Stomach (tissue), 8 donors: ENCODE measurements at regions not wholly inside any gene's neighbourhood (a gene's known extent, or its start where the extent isn't known, plus 50 kb on each side); places are given as distances from the start of the nearest gene placed in this dataset.

ENCODE experiments used
- DNase-seq, 2 donors: peaks; one replicate each; pipeline versions ENCODE4 v3.0.0 to v3.0.0-alpha.2; 2013 to 2019
- H3K27ac ChIP-seq, 5 donors: fragments of 200-600 bp in 4 of 5; sonication (generic) in 4 of 5; one replicate each; pipeline ENCODE4 v1.5.1; 2013 to 2019; ENCODE audit warnings: mild to moderate bottlenecking in 1 of 5, moderate library complexity in 1 of 5
- H3K27me3 ChIP-seq, 3 donors: fragments of 200-600 bp; sonication (generic); one replicate each; pipeline ENCODE4 v1.5.1; 2017 to 2019; ENCODE audit warnings: mixed run types in 1 of 3
- H3K36me3 ChIP-seq, 4 donors: fragments of 200-600 bp; sonication (generic); 1 replicate in 3 of 4; 2 replicates in 1 of 4; pipeline ENCODE4 v1.5.1; 2016 to 2019
- H3K4me1 ChIP-seq, 4 donors: fragments of 200-600 bp; sonication (generic); one replicate each; pipeline ENCODE4 v1.5.1; 2016 to 2019
- H3K4me3 ChIP-seq, 4 donors: fragments of 200-600 bp; sonication (generic) in 3 of 4; one replicate each; pipeline ENCODE4 v1.5.1; 2016 to 2019; ENCODE audit warnings: mild to moderate bottlenecking in 1 of 4
- H3K9me3 ChIP-seq, 4 donors: fragments of 200-600 bp; sonication (generic); one replicate each; pipeline ENCODE4 v1.5.1; 2016 to 2019
- EP300 ChIP-seq: sonication (generic); formaldehyde crosslinking; IDR thresholded peaks from one replicate; pipeline ENCODE4 v1.6.1; 2017; ENCODE audit warnings: antibody characterized with exemption
- POLR2A ChIP-seq, 4 donors: fragments of 450-650 bp; IDR thresholded peaks; one replicate each; pipeline ENCODE4 v1.6.1; 2016; ENCODE audit warnings: antibody characterized with exemption in 4 of 4, control low read depth in 2 of 4, mild to moderate bottlenecking in 1 of 4, moderate library complexity in 1 of 4
- POLR2AphosphoS5 ChIP-seq, 3 donors: sonication (generic); formaldehyde crosslinking; IDR thresholded peaks; one replicate each; pipeline ENCODE4 v1.6.1; 2016; ENCODE audit warnings: antibody characterized with exemption in 3 of 3
- WGBS, 5 donors: extraction: QIAGEN DNeasy Blood & Tissue Kit in 3 of 5; methylation state at CpG; one replicate each; pipeline versions ENCODE4 v1.1.5 to v1.1.7; 2013 to 2018; 5-methylcytosine and 5-hydroxymethylcytosine counted together
- intact Hi-C: fragments of 100-400 bp; cut with DNase I; formaldehyde crosslinking; loops from one replicate; pipeline ENCODE4 v1.15.1; 2023; ENCODE audit warnings: low total_unique reads
- TF ChIP-seq, protein P1 (sequence below), 7 experiments: fragments of 450-650 bp in 4 of 7; fragments of 200-600 bp in 3 of 7; sonication (generic) in 3 of 7; IDR thresholded peaks; one replicate each; pipeline ENCODE4 v1.5.1; 2016 to 2019; ENCODE audit warnings: antibody characterized with exemption in 7 of 7, control low read depth in 2 of 7, mild to moderate bottlenecking in 1 of 7
- donor health status: healthy with polysubstance abuse.
- donor health status: Bipolar disorder and iron deficiency.
- donor health status: healthy.

- H3K9me3 ChIP-seq: no peaks in the 10 kb centered on the region
- no peak for DNase-seq
- no peaks in the 10 kb centered on the region for H3K36me3 ChIP-seq
- no peak overlapping the region for H3K4me3 ChIP-seq
- intact Hi-C loops: no loop called here
- H3K4me1 ChIP-seq: no peaks in the 10 kb centered on the region
- TF ChIP-seq, protein P1, sequence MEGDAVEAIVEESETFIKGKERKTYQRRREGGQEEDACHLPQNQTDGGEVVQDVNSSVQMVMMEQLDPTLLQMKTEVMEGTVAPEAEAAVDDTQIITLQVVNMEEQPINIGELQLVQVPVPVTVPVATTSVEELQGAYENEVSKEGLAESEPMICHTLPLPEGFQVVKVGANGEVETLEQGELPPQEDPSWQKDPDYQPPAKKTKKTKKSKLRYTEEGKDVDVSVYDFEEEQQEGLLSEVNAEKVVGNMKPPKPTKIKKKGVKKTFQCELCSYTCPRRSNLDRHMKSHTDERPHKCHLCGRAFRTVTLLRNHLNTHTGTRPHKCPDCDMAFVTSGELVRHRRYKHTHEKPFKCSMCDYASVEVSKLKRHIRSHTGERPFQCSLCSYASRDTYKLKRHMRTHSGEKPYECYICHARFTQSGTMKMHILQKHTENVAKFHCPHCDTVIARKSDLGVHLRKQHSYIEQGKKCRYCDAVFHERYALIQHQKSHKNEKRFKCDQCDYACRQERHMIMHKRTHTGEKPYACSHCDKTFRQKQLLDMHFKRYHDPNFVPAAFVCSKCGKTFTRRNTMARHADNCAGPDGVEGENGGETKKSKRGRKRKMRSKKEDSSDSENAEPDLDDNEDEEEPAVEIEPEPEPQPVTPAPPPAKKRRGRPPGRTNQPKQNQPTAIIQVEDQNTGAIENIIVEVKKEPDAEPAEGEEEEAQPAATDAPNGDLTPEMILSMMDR (IDR thresholded peaks at IDR 0.05): no peak
- TF ChIP-seq EP300 (no peak), POLR2AphosphoS5 (IDR thresholded peaks at IDR 0.05) (no peak), POLR2A (IDR thresholded peaks at IDR 0.05) (no peak)
- H3K27me3 ChIP-seq: no peaks in the 10 kb centered on the region
- H3K27ac ChIP-seq: no peak overlapping the region
- 63 to 80% (median 73%) methylated on average over 2 of the region's 2 CpGs for WGBS, 5 donors
These were observed 490.4 kb downstream of the PTPRC start for GRCh38 chr1:199129247-199129646.

GRCh38 chr1:199132006-199132405 lies 493.2 kb downstream of the PTPRC start:
- no peaks in the 10 kb centered on the region for H3K36me3 ChIP-seq
- no peak overlapping the region for H3K4me3 ChIP-seq
- intact Hi-C loops: no loop called here
- H3K27ac ChIP-seq: no peak overlapping the region
- no peaks in the 10 kb centered on the region for H3K4me1 ChIP-seq
- no peaks in the 10 kb centered on the region for H3K9me3 ChIP-seq
- no peak for DNase-seq
- TF ChIP-seq EP300 (no peak), POLR2AphosphoS5 (IDR thresholded peaks at IDR 0.05) (no peak), POLR2A (IDR thresholded peaks at IDR 0.05) (no peak)
- TF ChIP-seq, protein P1 (IDR thresholded peaks at IDR 0.05): no peak
- no peaks in the 10 kb centered on the region for H3K27me3 ChIP-seq
- WGBS, 5 donors: 75 to 97% (median 93%) methylated on average over 1 of the region's 1 CpG

DNA sequence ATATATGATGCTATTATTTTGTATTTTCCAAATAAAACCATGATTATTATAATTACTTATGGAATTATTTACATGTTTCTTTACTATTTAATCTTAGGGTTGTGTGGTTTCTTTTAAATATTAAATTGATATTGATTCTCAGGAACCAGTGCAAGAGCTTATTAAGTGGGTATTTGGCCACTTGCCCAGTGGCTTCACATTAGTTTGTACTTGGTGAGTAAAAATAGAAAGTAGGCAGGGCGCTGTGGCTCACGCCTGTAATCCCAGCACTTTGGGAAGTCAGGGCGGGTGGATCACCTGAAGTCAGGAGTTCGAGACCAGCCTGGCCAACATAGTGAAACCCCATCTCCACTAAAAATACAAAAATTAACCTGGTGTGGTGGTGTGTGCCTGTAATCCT lies 497.1 kb downstream of the PTPRC start:
- Histone ChIP-seq H3K4me1 (no peaks in the 10 kb centered on the region), H3K36me3 (no peaks in the 10 kb centered on the region), H3K4me3 (no peak overlapping the region), H3K9me3 (no peaks in the 10 kb centered on the region), H3K27ac (no peak overlapping the region), H3K27me3 (no peaks in the 10 kb centered on the region)
- intact Hi-C loops: no loop called here
- DNase-seq: peak in 1 of 2 donors; percentile 13
- WGBS, 5 donors: 58 to 79% (median 69%) methylated on average over 4 of the region's 4 CpGs
- TF ChIP-seq, protein P1 (IDR thresholded peaks at IDR 0.05): no peak
- TF ChIP-seq POLR2A (IDR thresholded peaks at IDR 0.05) (no peak), EP300 (no peak), POLR2AphosphoS5 (IDR thresholded peaks at IDR 0.05) (no peak)

DNA sequence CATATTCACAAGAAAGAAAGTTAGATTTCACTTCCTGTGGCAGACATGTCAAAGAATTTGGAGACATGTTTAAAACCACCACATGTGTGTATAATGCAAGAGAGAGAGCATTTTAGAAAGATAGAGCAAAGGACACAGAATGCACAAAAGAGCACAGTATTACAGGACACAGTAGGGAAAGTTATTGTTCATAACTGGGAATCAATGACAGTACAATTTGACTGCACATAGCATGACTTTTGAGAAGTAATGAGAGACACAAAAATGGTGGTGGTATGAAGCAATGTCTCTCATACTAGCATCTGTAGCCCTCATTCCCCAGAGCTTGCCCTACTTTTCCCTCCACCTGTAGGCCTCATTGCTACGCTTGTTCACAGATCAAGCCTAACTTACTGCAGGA lies 499.2 kb downstream of the PTPRC start:
- no peak overlapping the region for H3K27ac ChIP-seq
- 96 to 100% (median 100%) methylated on average over 1 of the region's 1 CpG for WGBS, 5 donors
- TF ChIP-seq POLR2A (IDR thresholded peaks at IDR 0.05) (no peak), POLR2AphosphoS5 (IDR thresholded peaks at IDR 0.05) (no peak)
- H3K4me1 ChIP-seq: no peaks in the 10 kb centered on the region
- no peaks in the 10 kb centered on the region for H3K36me3 ChIP-seq
- intact Hi-C loops: no loop called here
- no peaks in the 10 kb centered on the region for H3K27me3 ChIP-seq
- no peak for DNase-seq
- H3K9me3 ChIP-seq: no peaks in the 10 kb centered on the region
- no peak overlapping the region for H3K4me3 ChIP-seq

- TF ChIP-seq, protein P1 (IDR thresholded peaks at IDR 0.05): no peak
- TF ChIP-seq EP300 (no peak), POLR2A (IDR thresholded peaks at IDR 0.05) (no peak), POLR2AphosphoS5 (IDR thresholded peaks at IDR 0.05) (no peak)
- Histone ChIP-seq H3K36me3 (no peaks in the 10 kb centered on the region), H3K9me3 (no peaks in the 10 kb centered on the region), H3K27me3 (no peaks in the 10 kb centered on the region), H3K27ac (no peak overlapping the region), H3K4me3 (no peak overlapping the region), H3K4me1 (no peaks in the 10 kb centered on the region)
- intact Hi-C loops: no loop called here
- WGBS, 5 donors: 93 to 98% (median 97%) methylated on average over 2 of the region's 2 CpGs
- no peak for DNase-seq
These were observed 510.8 kb downstream of the PTPRC start for GRCh38 chr1:199149591-199149990.
